SK-N-MC (cell line): ENCODE measurements at regions not wholly inside any gene's neighbourhood (a gene's known extent, or its start where the extent isn't known, plus 50 kb on each side); places are given as distances from the start of the nearest gene placed in this dataset.

Experiments
- DNase-seq: peaks from one replicate; pipeline ENCODE4 v3.0.0-alpha.2; 2011; ENCODE audit warnings: low read depth, low spot score
- H3K27ac ChIP-seq: fragments of 200-600 bp; sonication (generic); 2 replicates; pipeline ENCODE4 v1.5.1; 2016; ENCODE audit warnings: mixed run types
- H3K36me3 ChIP-seq: fragments of 200-600 bp; sonication (generic); 2 replicates; pipeline ENCODE4 v1.6.1; 2017; ENCODE audit warnings: antibody characterized with exemption, low read length, mixed read lengths; ENCODE audit not compliant: insufficient read depth
- H3K4me3 ChIP-seq: fragments of 200-600 bp; sonication (generic); 2 replicates; pipeline ENCODE4 v1.5.1; 2016
- H3K9ac ChIP-seq: fragments of 200-600 bp; sonication (generic); 2 replicates; pipeline ENCODE4 v1.8.0; 2017; ENCODE audit warnings: mixed run types, mixed read lengths; ENCODE audit not compliant: insufficient read length
- H3K9me3 ChIP-seq: fragments of 200-600 bp; sonication (generic); 2 replicates; pipeline ENCODE4 v1.6.1; 2017; ENCODE audit warnings: low read depth, mild to moderate bottlenecking, antibody characterized with exemption, low read length, moderate library complexity, mixed read lengths
- EZH2 ChIP-seq: fragments of 200-600 bp; sonication (generic); IDR thresholded peaks from one replicate; pipeline ENCODE4 v1.6.1; 2017; ENCODE audit warnings: antibody characterized with exemption
- FOXP2 ChIP-seq: optimal IDR thresholded peaks from 2 replicates; pipeline ENCODE3; 2011; ENCODE audit warnings: mild to moderate bottlenecking, moderate library complexity; ENCODE audit not compliant: insufficient read depth; ENCODE audit errors: extremely low read length, control extremely low read depth
- POLR2AphosphoS5 ChIP-seq: IDR thresholded peaks from 2 replicates; pipeline ENCODE4 v1.6.1; 2012; ENCODE audit warnings: mild to moderate bottlenecking, low read depth, low read length, borderline replicate concordance

DNA sequence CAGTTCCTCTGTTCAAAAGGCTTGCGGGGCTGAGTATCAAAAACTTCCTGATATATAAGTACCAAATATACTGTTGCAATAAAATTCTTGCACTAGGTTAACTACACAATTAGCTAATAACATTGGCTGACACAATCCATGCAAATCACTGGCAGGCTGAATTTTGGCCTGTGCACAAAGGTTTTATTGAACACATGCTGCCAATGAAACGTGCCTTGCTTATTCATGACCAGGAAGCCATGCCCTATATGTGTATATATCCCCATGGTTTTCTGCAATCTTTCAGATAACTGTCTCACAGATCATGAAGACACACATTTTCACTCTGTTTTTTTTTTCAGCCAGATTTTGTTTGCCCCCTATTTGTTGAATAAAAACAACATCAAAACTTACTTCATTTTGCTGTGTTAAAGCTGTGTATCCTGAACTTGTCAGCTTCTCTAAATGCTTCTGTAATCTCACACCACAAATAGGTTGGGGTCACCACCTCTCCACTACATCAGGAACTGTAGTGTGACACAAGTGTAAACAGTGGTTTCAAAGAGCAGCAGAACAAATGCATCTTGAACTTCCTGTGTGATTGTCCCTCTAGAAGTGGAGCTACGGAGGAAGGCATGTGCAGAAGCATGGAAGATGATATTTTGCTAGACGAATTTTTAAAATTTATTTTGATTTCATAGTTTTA is 920.7 kb upstream of the NR2F2 start:
- no peak overlapping the region for H3K9ac ChIP-seq
- TF ChIP-seq FOXP2 (no peak), EZH2 (no peak), POLR2AphosphoS5 (no peak)
- H3K27ac ChIP-seq: no peak overlapping the region
- DNase-seq: no peak
- H3K36me3 ChIP-seq: no peaks in the 10 kb centered on the region
- no peaks in the 10 kb centered on the region for H3K9me3 ChIP-seq
- no peak overlapping the region for H3K4me3 ChIP-seq

DNA sequence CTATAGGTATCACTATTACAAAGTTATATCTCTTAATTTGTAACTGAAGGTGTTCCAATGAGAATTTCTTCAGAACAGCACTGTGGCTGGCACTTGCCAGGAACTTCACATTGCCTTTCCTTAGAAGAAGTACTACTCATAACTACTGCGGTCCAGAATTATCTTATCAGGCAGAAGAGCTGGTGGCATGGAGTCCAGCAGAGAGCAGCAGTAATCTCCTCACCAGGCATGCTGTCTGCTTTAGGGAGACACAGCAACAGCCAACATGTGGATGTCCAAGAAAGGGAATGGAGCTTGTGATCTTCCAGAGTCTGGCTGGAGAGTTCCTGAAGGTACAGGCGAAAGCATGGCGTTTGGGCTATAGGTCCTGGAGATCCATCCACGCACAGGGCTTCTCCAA is 919.7 kb upstream of the NR2F2 start:
- Histone ChIP-seq H3K9ac (no peak overlapping the region), H3K27ac (no peak overlapping the region), H3K36me3 (no peaks in the 10 kb centered on the region), H3K9me3 (no peaks in the 10 kb centered on the region), H3K4me3 (no peak overlapping the region)
- TF ChIP-seq FOXP2 (no peak), POLR2AphosphoS5 (no peak), EZH2 (no peak)
- DNase-seq: no peak

DNA sequence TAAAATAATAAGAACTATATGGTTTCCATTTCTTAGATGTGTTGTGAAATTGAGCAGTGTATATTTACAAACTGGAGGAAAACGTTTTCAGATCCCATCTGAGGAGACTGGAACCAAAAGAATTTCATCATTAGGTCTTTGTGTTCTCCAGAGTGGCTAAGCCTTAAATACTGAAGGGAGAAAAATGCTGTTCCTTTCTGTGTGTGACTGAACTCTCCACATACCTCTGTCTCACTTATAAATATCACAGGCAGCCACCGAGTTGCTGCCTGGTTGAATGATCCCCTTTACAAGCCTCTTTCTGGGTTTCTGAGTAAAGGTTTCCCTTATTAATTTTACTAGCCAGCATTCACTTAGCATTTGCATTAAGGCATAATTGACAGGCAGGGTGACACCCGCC is 913.9 kb upstream of the NR2F2 start:
- H3K4me3 ChIP-seq: no peak overlapping the region
- H3K36me3 ChIP-seq: no peaks in the 10 kb centered on the region
- no peak for TF ChIP-seq EZH2
- no peak for TF ChIP-seq POLR2AphosphoS5
- TF ChIP-seq FOXP2: no peak
- H3K27ac ChIP-seq: no peak overlapping the region
- H3K9me3 ChIP-seq: 0 out of 2 replicates have a peak, but pooled peaks cover 3% of the 10 kb centered on the region
- H3K9ac ChIP-seq: no peak overlapping the region
- DNase-seq: no peak

DNA sequence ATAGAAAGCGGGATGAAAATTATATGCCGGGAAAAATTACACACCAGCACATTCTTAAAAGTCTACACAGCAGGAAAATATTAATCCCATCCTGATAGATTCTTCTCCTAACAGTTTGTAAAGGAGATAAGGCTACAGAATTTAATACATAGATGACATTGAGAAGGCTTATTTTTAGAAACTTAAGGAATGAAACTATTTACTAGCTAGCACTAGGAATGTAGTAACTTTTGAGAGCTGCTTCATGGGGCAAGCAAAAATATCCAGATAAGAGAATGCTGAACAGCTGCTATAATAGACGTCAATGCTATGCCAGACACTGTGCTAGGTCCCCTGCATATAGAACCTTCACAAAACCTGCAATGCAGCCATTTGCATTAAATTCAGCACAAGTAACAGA is 912.7 kb upstream of the NR2F2 start:
- 0 out of 2 replicates have a peak, but pooled peaks cover 3% of the 10 kb centered on the region for H3K9me3 ChIP-seq
- H3K27ac ChIP-seq: no peak overlapping the region
- H3K36me3 ChIP-seq: no peaks in the 10 kb centered on the region
- TF ChIP-seq FOXP2: no peak
- no peak for TF ChIP-seq EZH2
- no peak for TF ChIP-seq POLR2AphosphoS5
- no peak overlapping the region for H3K9ac ChIP-seq
- no peak overlapping the region for H3K4me3 ChIP-seq
- DNase-seq: no peak

DNA sequence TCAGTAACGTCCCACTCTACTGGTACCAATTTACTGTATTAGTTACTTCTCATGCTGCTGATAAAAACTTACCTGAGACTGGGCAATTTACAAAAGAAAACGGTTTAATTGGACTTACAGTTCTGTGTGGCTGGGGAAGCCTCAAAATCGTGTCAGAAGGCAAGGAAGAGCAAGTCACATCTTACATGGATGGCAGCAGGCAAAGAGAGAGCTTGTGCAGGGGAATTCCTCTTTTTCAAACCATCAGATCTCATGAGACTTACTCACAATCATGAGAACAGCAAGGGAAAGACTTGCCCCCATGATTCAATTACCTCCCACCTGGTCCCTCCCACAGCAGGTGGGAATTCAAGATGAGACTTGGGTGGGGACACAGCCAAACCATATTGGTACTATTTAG is 908.2 kb upstream of the NR2F2 start:
- H3K27ac ChIP-seq: no peak overlapping the region
- TF ChIP-seq POLR2AphosphoS5: no peak
- TF ChIP-seq FOXP2: no peak
- no peak for TF ChIP-seq EZH2

DNA sequence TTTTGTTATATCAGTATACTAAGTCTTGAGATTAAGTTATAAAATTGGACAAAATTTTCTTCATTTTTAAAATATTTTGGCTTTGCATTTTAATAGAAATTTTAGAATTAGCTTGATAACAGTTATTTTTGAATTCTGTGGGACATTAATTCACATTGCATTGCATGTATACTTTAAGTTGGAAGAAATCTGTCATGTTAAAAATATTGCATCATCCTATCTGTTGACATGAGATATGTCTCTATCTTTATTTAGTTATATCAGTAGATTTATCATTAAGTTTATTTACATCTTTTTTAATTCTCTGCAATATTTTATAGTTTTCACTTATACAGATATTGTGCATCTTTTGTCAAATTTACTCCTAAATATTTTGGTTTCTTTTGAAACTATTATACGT is 904.6 kb upstream of the NR2F2 start:
- H3K9me3 ChIP-seq: 0 out of 2 replicates have a peak, but pooled peaks cover 3% of the 10 kb centered on the region
- no peak for DNase-seq
- H3K27ac ChIP-seq: no peak overlapping the region
- no peak overlapping the region for H3K9ac ChIP-seq
- H3K4me3 ChIP-seq: no peak overlapping the region
- H3K36me3 ChIP-seq: no peaks in the 10 kb centered on the region
- TF ChIP-seq POLR2AphosphoS5 (no peak), FOXP2 (no peak), EZH2 (no peak)

More for the DNA sequence above, 908.2 kb upstream of the NR2F2 start:
- 0 out of 2 replicates have a peak, but pooled peaks cover 3% of the 10 kb centered on the region for H3K9me3 ChIP-seq
- no peaks in the 10 kb centered on the region for H3K36me3 ChIP-seq
- no peak for DNase-seq
- no peak overlapping the region for H3K4me3 ChIP-seq
- no peak overlapping the region for H3K9ac ChIP-seq

DNA sequence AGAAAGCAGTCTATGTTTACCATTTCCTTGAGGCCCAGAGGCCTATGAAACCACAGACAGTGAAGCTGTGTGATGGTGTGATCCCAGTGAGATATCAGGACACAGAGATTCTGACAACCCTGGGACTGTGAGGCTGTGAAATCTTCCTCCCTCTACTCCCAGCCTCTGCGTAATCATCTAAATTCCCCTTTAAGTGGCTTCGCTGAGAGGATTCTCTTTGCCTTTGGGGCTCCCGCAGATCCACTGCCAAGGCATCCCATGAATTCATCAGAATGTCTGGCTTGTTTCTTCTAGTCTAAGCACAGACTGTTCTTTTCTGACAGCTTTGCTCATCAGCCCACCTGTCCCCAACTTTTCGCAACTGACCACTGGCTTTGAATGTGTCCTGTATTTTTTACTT is 901.2 kb upstream of the NR2F2 start:
- no peak for TF ChIP-seq FOXP2
- TF ChIP-seq POLR2AphosphoS5: no peak
- TF ChIP-seq EZH2: no peak
- Histone ChIP-seq H3K9ac (peak overlapping the region; percentile 15), H3K9me3 (no peaks in the 10 kb centered on the region), H3K27ac (peak overlapping the region; percentile 98), H3K36me3 (no peaks in the 10 kb centered on the region), H3K4me3 (no peak overlapping the region)
- peak; percentile 44 for DNase-seq

DNA sequence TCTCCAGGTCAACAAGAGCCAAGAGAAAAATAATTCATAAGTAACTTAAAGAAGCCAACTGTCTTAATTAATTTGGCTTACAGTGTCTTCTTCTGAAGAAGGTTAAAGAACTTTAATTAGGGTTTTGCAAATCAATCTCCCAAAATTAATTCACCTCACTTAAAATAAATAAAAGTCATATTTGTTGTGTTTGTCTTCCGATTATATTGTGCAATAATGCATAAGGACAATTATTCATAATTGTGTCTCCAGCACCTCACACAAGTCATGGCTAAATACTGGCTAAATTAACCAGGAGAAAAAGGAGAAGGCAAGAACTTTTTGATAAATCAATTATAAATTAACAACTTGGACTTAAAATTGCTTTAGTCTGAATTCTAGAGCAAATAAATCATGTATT is 899.0 kb upstream of the NR2F2 start:
- Histone ChIP-seq H3K36me3 (no peaks in the 10 kb centered on the region), H3K9me3 (no peaks in the 10 kb centered on the region), H3K27ac (no peak overlapping the region), H3K9ac (no peak overlapping the region), H3K4me3 (no peak overlapping the region)
- TF ChIP-seq EZH2: no peak
- TF ChIP-seq POLR2AphosphoS5: no peak
- TF ChIP-seq FOXP2: no peak
- DNase-seq: no peak

DNA sequence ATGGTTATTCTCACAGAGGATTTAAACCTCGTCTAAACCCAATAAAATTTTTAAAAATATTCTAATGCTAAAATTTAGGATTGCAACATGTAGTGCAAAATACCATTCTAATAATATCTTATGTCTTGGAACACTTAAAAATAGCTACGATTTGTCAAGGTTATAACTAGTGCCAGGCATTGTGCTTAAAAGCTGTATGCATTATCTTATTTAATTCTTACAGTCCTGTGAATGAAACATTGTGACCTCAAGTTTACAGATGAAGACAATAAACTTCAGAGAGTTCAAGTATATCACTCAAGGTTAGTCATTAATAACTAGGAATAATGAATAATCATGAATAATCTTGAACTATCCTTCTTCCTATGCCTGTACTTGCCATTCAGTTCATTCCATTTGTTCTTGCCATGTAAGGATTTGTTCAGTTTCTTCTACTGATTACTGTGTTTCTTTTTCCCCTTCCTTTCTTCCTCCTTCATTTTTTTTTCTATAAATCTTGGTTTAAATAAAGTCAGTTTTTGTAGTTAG is 897.6 kb upstream of the NR2F2 start:
- DNase-seq: no peak
- Histone ChIP-seq H3K9ac (no peak overlapping the region), H3K9me3 (no peaks in the 10 kb centered on the region), H3K27ac (peak overlapping the region; percentile 52), H3K36me3 (no peaks in the 10 kb centered on the region), H3K4me3 (no peak overlapping the region)
- TF ChIP-seq EZH2 (no peak), FOXP2 (no peak), POLR2AphosphoS5 (no peak)
